GM18517 (cell line): ENCODE measurements at regions not wholly inside any gene's neighbourhood (a gene's known extent, or its start where the extent isn't known, plus 50 kb on each side); places are given as distances from the start of the nearest gene placed in this dataset.

Source experiments
- ATAC-seq: cut with Tn5 transposase; IDR thresholded peaks from one replicate; pipeline ENCODE4 v1.9.1; 2021; ENCODE audit warnings: mild to moderate bottlenecking, moderate library complexity; ENCODE audit not compliant: unreplicated experiment

- ATAC-seq, result no peak
These were observed 209.5 kb upstream of the S100G start for GRCh38 chrX:16440446-16440845.

- ATAC-seq, result no peak
These were observed 205.6 kb upstream of the S100G start for GRCh38 chrX:16444353-16444752.

GRCh38 chrX:16445166-16445752 lies 204.7 kb upstream of the S100G start:
- peak; percentile 72 for ATAC-seq

- ATAC-seq, result no peak
These were observed 198.6 kb upstream of the S100G start for GRCh38 chrX:16451334-16451733.

GRCh38 chrX:16454926-16455325 lies 195.0 kb upstream of the S100G start:
- no peak for ATAC-seq

- ATAC-seq, result no peak
These were observed 192.7 kb upstream of the S100G start for GRCh38 chrX:16457239-16457638.

- no peak for ATAC-seq
These were observed 191.8 kb upstream of the S100G start for GRCh38 chrX:16458208-16458607.

GRCh38 chrX:16459008-16459407 lies 190.9 kb upstream of the S100G start:
- ATAC-seq, result no peak

GRCh38 chrX:16461968-16462367 lies 188.0 kb upstream of the S100G start:
- ATAC-seq, result no peak

- ATAC-seq, result no peak
These were observed 187.0 kb upstream of the S100G start for GRCh38 chrX:16462912-16463311.

- ATAC-seq, result no peak
These were observed 185.6 kb upstream of the S100G start for GRCh38 chrX:16464369-16464768.

- no peak for ATAC-seq
These were observed 184.7 kb upstream of the S100G start for GRCh38 chrX:16465081-16465876.

- ATAC-seq, result no peak
These were observed 183.1 kb upstream of the S100G start for GRCh38 chrX:16466640-16467432.

- ATAC-seq, result no peak
These were observed 180.1 kb upstream of the S100G start for GRCh38 chrX:16469870-16470269.

- ATAC-seq, result no peak
These were observed 177.6 kb upstream of the S100G start for GRCh38 chrX:16472345-16472744.

GRCh38 chrX:16474511-16474910 lies 175.4 kb upstream of the S100G start:
- no peak for ATAC-seq

- no peak for ATAC-seq
These were observed 173.9 kb upstream of the S100G start for GRCh38 chrX:16476009-16476408.

GRCh38 chrX:16476692-16477091 lies 173.3 kb upstream of the S100G start:
- no peak for ATAC-seq

GRCh38 chrX:16479206-16479869 lies 170.6 kb upstream of the S100G start:
- ATAC-seq, result no peak

GRCh38 chrX:16480049-16480448 lies 169.9 kb upstream of the S100G start:
- ATAC-seq, result no peak

- ATAC-seq, result no peak
These were observed 165.6 kb upstream of the S100G start for GRCh38 chrX:16484338-16484737.
